ENCODE measurements at regions not wholly inside any gene's neighbourhood (a gene's known extent, or its start where the extent isn't known, plus 50 kb on each side); places are given as distances from the start of the nearest gene placed in this dataset.
"Not testable (repeated sequence)": the region's sequence is repeated elsewhere in the genome, so short reads cannot be mapped to it uniquely, and the experiment has no call there.

DNA sequence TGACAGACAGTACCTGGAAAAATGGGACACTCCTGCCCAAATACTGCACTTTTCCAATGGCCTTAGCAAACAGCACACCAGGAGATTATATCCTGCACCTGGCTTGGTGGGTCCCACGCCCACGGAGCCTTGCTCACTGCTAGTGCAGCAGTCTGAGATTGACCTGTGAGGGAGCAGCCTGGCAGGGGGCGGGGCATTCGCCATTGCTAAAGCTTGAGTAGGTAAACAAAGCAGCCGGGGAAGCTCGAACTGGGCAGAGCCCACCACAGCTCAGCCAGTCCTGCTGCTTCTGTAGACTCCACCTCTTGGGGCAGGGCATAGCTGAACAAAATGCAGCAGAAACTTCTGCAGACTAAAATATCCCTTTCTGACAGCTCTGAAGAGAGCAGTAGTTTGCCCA is 261.2 kb upstream of the TOM1L1 start:
- H3K36me3 ChIP-seq (ENCODE audit: insufficient read depth, low read depth, low read length); H3K4me1 ChIP-seq (ENCODE audit: insufficient read depth, low read length); H3K27me3 ChIP-seq (ENCODE audit: insufficient read depth, low read length); H3K9ac ChIP-seq (ENCODE audit: low read depth, low read length); H3K4me3 ChIP-seq (ENCODE audit: low read length); H3K27ac ChIP-seq (ENCODE audit: low read length): not testable (repeated sequence)
- H3K9me3 ChIP-seq (ENCODE audit: insufficient read depth, low read depth, low read length): peaks cover 11% of the 10 kb centered on the region

DNA sequence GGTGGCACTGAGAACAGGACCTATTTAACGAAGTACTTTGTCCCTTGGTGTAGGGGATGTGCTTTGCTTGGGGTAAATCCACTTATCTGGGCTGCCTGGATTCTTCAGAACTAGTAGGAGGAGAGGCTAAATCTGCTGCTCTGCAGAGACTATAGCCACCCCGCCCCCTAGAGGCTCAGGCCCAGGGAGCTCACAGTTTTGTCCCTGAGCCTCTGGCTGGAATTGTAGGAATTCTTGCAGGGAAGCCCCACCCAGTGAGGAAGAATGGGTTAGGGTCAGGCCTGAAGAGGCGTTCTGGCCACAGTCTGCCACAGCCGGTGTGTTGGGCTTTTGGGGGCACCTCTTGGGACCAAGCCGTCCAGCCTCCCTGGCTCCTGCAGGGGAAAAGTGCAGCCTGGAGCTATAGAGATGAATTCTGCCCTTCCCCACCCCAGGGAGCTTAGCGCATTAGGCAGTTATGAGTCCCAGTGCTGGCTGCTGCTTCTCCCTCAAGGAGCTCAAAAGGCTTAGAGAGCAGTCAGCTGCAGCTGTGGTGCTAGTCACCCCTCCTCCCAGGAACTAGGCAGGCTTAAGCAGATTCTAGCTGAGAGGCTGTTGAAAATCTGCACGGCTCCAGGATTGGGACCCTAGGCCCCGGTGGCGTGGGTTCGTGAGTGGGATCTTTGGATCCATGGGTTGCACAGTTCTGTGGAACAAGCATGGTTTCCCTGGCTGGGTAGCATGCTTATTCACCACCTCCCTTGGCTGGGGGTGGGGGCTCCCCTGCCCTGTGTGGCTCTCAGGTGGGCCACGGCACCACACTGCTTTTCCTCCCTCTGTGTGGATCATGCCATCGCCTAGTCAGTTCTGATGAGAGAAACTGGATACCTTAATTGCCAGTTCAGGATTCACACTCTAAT is 237.4 kb upstream of the TOM1L1 start:
- Histone ChIP-seq H3K36me3 (ENCODE audit: insufficient read depth, low read depth, low read length) (no peaks in the 10 kb centered on the region), H3K4me1 (ENCODE audit: insufficient read depth, low read length) (no peaks in the 10 kb centered on the region; the same call in 1 of the 2 replicates), H3K9me3 (ENCODE audit: insufficient read depth, low read depth, low read length) (no peaks in the 10 kb centered on the region), H3K4me3 (ENCODE audit: low read length) (no peak overlapping the region), H3K9ac (ENCODE audit: low read depth, low read length) (no peak overlapping the region), H3K27me3 (ENCODE audit: insufficient read depth, low read length) (no peaks in the 10 kb centered on the region), H3K27ac (ENCODE audit: low read length) (no peak overlapping the region)

DNA sequence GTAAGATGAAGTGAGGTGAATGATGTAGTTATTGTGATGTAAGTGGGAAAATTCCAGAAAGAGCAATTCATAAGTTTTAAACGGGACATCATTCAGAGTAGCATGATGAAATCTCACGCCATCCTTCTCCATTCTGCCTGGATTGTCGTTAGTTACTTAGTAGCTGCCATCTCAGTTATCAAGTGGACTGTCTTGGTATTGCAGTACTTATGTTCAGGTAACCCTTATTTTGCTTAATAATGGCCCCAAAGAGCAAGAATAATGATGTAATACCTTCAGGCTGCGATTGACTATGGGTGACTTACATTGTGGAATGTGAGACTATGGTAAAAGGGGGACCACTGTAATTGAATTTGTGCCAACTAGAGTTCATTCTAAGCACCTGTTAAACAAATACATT is 234.1 kb upstream of the TOM1L1 start:
- Histone ChIP-seq H3K27ac (ENCODE audit: low read length) (no peak overlapping the region), H3K9ac (ENCODE audit: low read depth, low read length) (no peak overlapping the region), H3K4me1 (ENCODE audit: insufficient read depth, low read length) (no peaks in the 10 kb centered on the region; the same call in 1 of the 2 replicates), H3K4me3 (ENCODE audit: low read length) (no peak overlapping the region), H3K36me3 (ENCODE audit: insufficient read depth, low read depth, low read length) (no peaks in the 10 kb centered on the region), H3K9me3 (ENCODE audit: insufficient read depth, low read depth, low read length) (no peaks in the 10 kb centered on the region), H3K27me3 (ENCODE audit: insufficient read depth, low read length) (no peaks in the 10 kb centered on the region)

DNA sequence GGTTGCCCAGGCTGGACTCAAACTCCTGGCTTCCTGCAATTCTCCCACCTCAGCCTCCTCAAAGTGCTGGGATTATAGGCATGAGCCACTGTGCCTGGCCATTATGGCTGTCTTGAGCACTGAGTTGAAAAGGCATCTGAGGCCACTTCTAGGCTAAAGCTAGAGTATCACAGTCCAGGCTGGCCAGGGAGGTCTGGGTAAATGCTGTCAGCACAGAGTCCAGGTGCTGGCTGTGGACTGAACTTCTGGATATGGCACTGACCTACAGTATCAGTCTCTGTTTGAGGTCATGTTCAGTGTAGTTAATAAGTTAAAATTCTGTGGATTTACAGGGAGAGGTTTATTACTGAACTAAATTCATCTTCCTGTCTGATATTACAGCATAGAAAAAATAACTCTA is 222.5 kb upstream of the TOM1L1 start:
- Histone ChIP-seq H3K9ac (ENCODE audit: low read depth, low read length) (no peak overlapping the region), H3K36me3 (ENCODE audit: insufficient read depth, low read depth, low read length) (no peaks in the 10 kb centered on the region), H3K4me1 (ENCODE audit: insufficient read depth, low read length) (no peaks in the 10 kb centered on the region), H3K27me3 (ENCODE audit: insufficient read depth, low read length) (no peaks in the 10 kb centered on the region), H3K4me3 (ENCODE audit: low read length) (no peak overlapping the region), H3K27ac (ENCODE audit: low read length) (no peak overlapping the region), H3K9me3 (ENCODE audit: insufficient read depth, low read depth, low read length) (no peaks in the 10 kb centered on the region)

DNA sequence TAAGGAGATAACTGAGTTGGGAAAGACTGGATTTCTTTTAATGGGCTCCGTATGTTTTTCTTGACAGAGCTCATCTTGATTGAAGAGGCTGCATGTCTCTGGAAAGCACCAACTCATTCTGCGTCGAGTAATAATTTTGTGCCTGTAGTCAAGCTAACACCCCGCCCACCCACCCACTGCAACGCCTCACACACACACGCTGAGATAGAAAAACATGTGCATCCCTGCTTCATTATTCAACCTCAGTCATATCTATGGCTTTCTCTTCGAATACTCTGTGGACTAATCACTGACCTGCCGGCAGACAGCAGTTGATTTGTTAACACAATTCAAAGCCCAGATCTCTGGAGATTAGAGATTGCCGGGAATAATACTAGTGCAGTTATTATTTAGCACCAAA is 220.2 kb upstream of the TOM1L1 start:
- H3K4me3 ChIP-seq (ENCODE audit: low read length): no peak overlapping the region
- no peak overlapping the region for H3K9ac ChIP-seq (ENCODE audit: low read depth, low read length)
- no peak overlapping the region for H3K27ac ChIP-seq (ENCODE audit: low read length)
- no peaks in the 10 kb centered on the region for H3K36me3 ChIP-seq (ENCODE audit: insufficient read depth, low read depth, low read length)
- no peaks in the 10 kb centered on the region for H3K27me3 ChIP-seq (ENCODE audit: insufficient read depth, low read length)
- no peaks in the 10 kb centered on the region for H3K9me3 ChIP-seq (ENCODE audit: insufficient read depth, low read depth, low read length)
- H3K4me1 ChIP-seq (ENCODE audit: insufficient read depth, low read length): no peaks in the 10 kb centered on the region

DNA sequence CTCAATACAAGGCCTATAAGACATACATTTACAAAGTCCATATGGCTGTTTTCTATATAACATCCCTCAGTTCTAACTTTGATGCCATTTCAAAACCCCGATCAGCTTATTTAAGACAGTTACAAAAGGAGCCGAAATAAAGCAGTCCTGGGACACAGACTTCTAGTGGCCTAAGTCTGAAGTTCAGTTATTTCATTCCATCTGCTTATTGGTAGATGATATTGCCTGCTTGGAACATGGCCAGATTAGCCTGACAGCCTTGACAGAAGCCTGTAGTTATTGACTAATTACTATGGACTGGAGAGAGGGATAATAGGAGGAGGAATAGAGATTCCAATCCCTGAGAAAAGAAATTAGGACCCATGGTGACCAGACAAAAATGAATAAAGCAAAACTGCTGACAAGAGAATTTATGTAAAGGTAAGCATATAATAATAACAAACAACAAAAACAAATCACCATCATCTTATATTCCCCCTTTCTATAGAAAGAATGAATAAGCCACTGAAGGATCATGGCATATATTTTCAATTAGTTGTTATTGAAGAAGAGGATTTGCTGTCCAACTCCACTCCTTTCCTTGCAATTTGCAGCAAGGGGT is 206.3 kb upstream of the TOM1L1 start:
- Histone ChIP-seq H3K27me3 (ENCODE audit: insufficient read depth, low read length) (no peaks in the 10 kb centered on the region), H3K4me3 (ENCODE audit: low read length) (no peak overlapping the region), H3K9me3 (ENCODE audit: insufficient read depth, low read depth, low read length) (no peaks in the 10 kb centered on the region), H3K4me1 (ENCODE audit: insufficient read depth, low read length) (no peaks in the 10 kb centered on the region), H3K36me3 (ENCODE audit: insufficient read depth, low read depth, low read length) (no peaks in the 10 kb centered on the region), H3K9ac (ENCODE audit: low read depth, low read length) (no peak overlapping the region), H3K27ac (ENCODE audit: low read length) (no peak overlapping the region)

DNA sequence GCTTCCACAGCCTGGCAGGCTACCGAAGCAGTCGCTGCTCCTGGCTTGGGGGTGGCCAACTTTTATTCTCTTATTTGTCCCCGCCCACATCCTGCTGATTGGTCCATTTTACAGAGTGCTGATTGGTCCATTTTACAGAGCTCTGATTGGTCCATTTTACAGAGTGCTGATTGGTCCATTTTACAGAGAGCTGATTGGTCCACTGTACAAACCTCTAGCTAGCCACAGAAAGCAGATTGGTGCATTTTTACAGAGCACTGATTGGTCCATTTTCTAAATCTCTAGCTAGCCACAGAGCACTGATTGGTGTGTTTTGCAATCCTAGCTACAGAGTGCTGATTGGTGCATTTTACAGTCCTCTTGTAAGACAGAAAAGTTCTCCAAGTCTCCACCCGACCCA is 187.9 kb upstream of the TOM1L1 start:
- H3K9me3 ChIP-seq (ENCODE audit: insufficient read depth, low read depth, low read length); H3K4me1 ChIP-seq (ENCODE audit: insufficient read depth, low read length); H3K27me3 ChIP-seq (ENCODE audit: insufficient read depth, low read length); H3K36me3 ChIP-seq (ENCODE audit: insufficient read depth, low read depth, low read length); H3K4me3 ChIP-seq (ENCODE audit: low read length); H3K27ac ChIP-seq (ENCODE audit: low read length); H3K9ac ChIP-seq (ENCODE audit: low read depth, low read length): not testable (repeated sequence)

DNA sequence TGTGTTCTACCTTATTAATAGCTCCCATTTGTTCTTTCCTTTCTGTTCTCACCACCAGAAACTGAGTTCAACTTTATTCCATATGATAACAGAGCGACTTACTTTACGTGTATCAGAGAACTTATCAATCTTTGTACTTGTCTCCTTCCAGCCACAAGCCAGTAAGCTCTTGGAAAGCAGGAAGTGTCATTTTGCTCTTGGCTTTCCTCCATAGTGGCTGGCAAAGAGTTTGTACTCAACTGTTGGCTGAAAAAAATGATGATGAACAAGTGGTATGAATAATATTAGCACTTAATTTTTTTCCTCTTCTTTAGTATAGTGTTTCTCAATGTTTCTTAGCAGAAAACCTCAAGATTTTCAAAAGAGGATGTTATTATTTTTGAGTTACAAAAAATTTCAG is 182.4 kb upstream of the TOM1L1 start:
- Histone ChIP-seq H3K27me3 (ENCODE audit: insufficient read depth, low read length) (no peaks in the 10 kb centered on the region), H3K4me1 (ENCODE audit: insufficient read depth, low read length) (no peaks in the 10 kb centered on the region), H3K36me3 (ENCODE audit: insufficient read depth, low read depth, low read length) (no peaks in the 10 kb centered on the region), H3K27ac (ENCODE audit: low read length) (no peak overlapping the region), H3K4me3 (ENCODE audit: low read length) (no peak overlapping the region), H3K9me3 (ENCODE audit: insufficient read depth, low read depth, low read length) (no peaks in the 10 kb centered on the region), H3K9ac (ENCODE audit: low read depth, low read length) (no peak overlapping the region)

DNA sequence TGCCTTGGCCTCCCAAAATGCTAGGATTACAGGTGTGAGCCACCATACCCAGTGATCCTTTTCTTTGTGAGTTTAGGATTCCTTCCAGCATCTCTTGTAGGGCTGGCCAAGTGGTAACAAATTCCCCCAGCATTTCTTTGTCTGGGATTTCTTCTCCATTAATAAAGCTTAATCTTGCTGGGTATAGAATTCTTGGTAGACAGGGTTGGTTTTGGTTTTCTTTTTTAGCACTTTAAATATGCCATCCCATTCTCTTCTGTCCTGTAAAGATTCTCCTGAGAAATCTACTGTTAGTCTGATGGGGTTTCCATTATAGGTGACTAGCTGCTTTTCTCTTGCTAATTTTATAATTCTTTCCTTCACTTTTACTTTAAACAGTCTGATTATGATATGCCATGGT is 173.0 kb upstream of the TOM1L1 start:
- peaks cover 29% of the 10 kb centered on the region for H3K9me3 ChIP-seq (ENCODE audit: insufficient read depth, low read depth, low read length)
- H3K36me3 ChIP-seq (ENCODE audit: insufficient read depth, low read depth, low read length): no peaks in the 10 kb centered on the region
- no peaks in the 10 kb centered on the region for H3K4me1 ChIP-seq (ENCODE audit: insufficient read depth, low read length)
- H3K27me3 ChIP-seq (ENCODE audit: insufficient read depth, low read length): no peaks in the 10 kb centered on the region
- H3K9ac ChIP-seq (ENCODE audit: low read depth, low read length): no peak overlapping the region
- H3K4me3 ChIP-seq (ENCODE audit: low read length): no peak overlapping the region
- H3K27ac ChIP-seq (ENCODE audit: low read length): no peak overlapping the region

DNA sequence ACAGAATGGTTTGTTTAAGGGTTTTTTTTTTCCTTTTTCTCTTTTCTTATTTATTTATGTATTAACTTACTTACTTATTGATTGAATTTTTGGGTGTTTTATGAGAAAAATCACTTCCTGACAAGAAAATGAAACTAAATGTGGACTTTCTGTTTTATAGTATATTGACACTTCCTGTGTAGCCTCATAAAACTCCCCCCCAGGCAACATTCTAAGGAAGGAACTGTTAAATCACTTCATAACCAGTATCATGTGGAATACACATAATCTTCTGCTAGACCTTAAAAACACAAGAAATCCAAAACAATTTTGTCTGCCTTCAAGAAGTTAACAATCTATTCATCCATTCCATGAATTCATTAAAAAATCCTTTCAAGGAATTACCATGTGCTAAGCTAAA is 164.1 kb upstream of the TOM1L1 start:
- peaks cover 6% of the 10 kb centered on the region; the same call in 1 of the 2 replicates for H3K9me3 ChIP-seq (ENCODE audit: insufficient read depth, low read depth, low read length)
- no peaks in the 10 kb centered on the region for H3K36me3 ChIP-seq (ENCODE audit: insufficient read depth, low read depth, low read length)

DNA sequence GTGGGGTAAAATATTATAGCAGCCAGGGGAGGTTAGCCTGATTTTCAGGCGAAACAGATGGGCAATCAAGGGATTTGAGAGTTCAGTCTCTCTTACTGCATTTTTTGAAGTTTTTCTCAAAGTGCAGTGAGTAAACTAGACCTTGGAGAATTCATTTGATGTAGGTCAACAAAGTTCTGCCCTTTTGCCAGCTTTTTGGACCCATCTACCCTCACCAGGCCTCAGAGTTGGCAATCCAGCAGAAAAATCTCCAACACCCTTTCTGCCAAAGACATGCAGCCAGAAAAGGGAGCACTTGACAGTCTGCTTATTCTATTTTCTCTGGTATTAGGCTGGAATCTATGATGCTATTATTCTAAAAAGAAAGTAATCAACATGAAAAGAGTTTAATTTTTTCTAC is 162.2 kb upstream of the TOM1L1 start:
- Histone ChIP-seq H3K4me1 (ENCODE audit: insufficient read depth, low read length) (no peaks in the 10 kb centered on the region), H3K9ac (ENCODE audit: low read depth, low read length) (no peak overlapping the region), H3K9me3 (ENCODE audit: insufficient read depth, low read depth, low read length) (no peaks in the 10 kb centered on the region), H3K4me3 (ENCODE audit: low read length) (no peak overlapping the region), H3K27me3 (ENCODE audit: insufficient read depth, low read length) (no peaks in the 10 kb centered on the region), H3K27ac (ENCODE audit: low read length) (no peak overlapping the region), H3K36me3 (ENCODE audit: insufficient read depth, low read depth, low read length) (no peaks in the 10 kb centered on the region)

More for the DNA sequence above, 164.1 kb upstream of the TOM1L1 start:
- Histone ChIP-seq H3K9ac (ENCODE audit: low read depth, low read length) (no peak overlapping the region), H3K27ac (ENCODE audit: low read length) (no peak overlapping the region), H3K4me3 (ENCODE audit: low read length) (no peak overlapping the region), H3K27me3 (ENCODE audit: insufficient read depth, low read length) (no peaks in the 10 kb centered on the region), H3K4me1 (ENCODE audit: insufficient read depth, low read length) (no peaks in the 10 kb centered on the region)

DNA sequence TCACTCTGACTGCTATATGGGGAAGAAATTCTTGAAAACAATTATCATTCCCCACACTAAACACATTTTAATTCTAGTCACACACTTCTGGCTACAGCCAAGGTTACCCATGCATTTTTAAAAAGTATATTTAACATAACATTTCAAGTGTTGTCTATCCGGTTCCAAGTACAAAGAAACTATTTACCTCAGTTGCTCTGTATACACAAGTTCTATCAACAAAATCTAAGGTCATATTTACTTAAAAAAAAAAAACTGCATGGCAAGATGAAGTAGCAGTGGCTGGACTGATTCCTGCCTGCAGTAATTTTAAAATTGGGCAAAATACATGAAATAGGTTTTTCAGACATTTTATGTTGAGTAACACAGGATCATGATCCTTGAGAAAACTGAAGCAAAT is 155.9 kb upstream of the TOM1L1 start:
- H3K27ac ChIP-seq (ENCODE audit: low read length): no peak overlapping the region
- H3K27me3 ChIP-seq (ENCODE audit: insufficient read depth, low read length): no peaks in the 10 kb centered on the region
- H3K36me3 ChIP-seq (ENCODE audit: insufficient read depth, low read depth, low read length): no peaks in the 10 kb centered on the region
- no peak overlapping the region for H3K4me3 ChIP-seq (ENCODE audit: low read length)
- H3K9ac ChIP-seq (ENCODE audit: low read depth, low read length): no peak overlapping the region
- H3K4me1 ChIP-seq (ENCODE audit: insufficient read depth, low read length): no peaks in the 10 kb centered on the region; the same call in 1 of the 2 replicates
- peaks cover 28% of the 10 kb centered on the region for H3K9me3 ChIP-seq (ENCODE audit: insufficient read depth, low read depth, low read length)

All from iPS-20b (cell line).